ENCODE measurements at regions not wholly inside any gene's neighbourhood (a gene's known extent, or its start where the extent isn't known, plus 50 kb on each side); places are given as distances from the start of the nearest gene placed in this dataset.

DNA sequence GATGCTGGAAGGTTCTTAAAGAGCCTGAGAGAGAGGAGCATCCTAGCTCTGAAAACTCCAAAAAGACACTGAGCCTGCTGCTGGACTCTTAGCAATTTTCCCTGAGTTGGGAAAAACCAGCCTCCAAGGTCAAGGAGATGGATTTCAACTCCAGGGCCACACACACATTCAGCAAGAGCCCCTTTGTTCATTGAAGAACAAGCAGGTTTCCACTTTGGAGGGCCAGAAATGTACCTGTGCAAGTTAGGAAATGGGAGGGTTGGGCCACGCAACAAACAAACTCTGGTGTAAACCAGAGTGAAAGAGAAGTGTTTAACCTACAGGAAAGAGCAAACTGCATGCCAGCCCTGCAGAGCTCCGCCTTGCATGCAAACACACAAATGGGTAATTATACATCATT is 264.8 kb upstream of the RPL38 start:
- TF ChIP-seq, protein P1, sequence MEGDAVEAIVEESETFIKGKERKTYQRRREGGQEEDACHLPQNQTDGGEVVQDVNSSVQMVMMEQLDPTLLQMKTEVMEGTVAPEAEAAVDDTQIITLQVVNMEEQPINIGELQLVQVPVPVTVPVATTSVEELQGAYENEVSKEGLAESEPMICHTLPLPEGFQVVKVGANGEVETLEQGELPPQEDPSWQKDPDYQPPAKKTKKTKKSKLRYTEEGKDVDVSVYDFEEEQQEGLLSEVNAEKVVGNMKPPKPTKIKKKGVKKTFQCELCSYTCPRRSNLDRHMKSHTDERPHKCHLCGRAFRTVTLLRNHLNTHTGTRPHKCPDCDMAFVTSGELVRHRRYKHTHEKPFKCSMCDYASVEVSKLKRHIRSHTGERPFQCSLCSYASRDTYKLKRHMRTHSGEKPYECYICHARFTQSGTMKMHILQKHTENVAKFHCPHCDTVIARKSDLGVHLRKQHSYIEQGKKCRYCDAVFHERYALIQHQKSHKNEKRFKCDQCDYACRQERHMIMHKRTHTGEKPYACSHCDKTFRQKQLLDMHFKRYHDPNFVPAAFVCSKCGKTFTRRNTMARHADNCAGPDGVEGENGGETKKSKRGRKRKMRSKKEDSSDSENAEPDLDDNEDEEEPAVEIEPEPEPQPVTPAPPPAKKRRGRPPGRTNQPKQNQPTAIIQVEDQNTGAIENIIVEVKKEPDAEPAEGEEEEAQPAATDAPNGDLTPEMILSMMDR (IDR thresholded peaks at IDR 0.05; ENCODE audit: control extremely low read depth in 1 of 3, insufficient read depth in 1 of 3, low read depth in 1 of 3, low read length in 3 of 3), result no peak
- no peak for TF ChIP-seq TAF1 (IDR thresholded peaks at IDR 0.05; ENCODE audit: low read depth, low read length)
- TF ChIP-seq CHD2 (IDR thresholded peaks at IDR 0.05; ENCODE audit: low read length), result no peak
- TF ChIP-seq FOSL1 (IDR thresholded peaks at IDR 0.05; ENCODE audit: insufficient read depth, low read depth, low read length), result no peak
- no peak for TF ChIP-seq TEAD4 (IDR thresholded peaks at IDR 0.05; ENCODE audit: low read depth, low read length)
